A549 (cell line): ENCODE measurements at regions not wholly inside any gene's neighbourhood (a gene's known extent, or its start where the extent isn't known, plus 50 kb on each side); places are given as distances from the start of the nearest gene placed in this dataset.

Experiments
- JUNB ChIP-seq: fragments of >200 bp; sonication (Bioruptor Twin); formaldehyde crosslinking; IDR thresholded peaks from 2 replicates; pipeline ENCODE4 v1.6.1; 2016
- MYC ChIP-seq: IDR thresholded peaks from 2 replicates; pipeline ENCODE4 v1.6.1; 2012; ENCODE audit warnings: mild to moderate bottlenecking, inconsistent platforms, low read length, improper control_type of control experiment, borderline replicate concordance
- PHF8 ChIP-seq: fragments of 200-600 bp; sonication (generic); IDR thresholded peaks from 2 replicates; pipeline ENCODE4 v1.6.1; 2016; ENCODE audit warnings: low read depth, mild to moderate bottlenecking, antibody characterized with exemption, moderate library complexity, borderline replicate concordance
- POLR2A ChIP-seq: IDR thresholded peaks from 2 replicates; pipeline ENCODE4 v1.6.1; 2012; ENCODE audit warnings: mild to moderate bottlenecking, low read length
- SMC3 ChIP-seq: fragments of >200 bp; sonication (Bioruptor Twin); formaldehyde crosslinking; IDR thresholded peaks from 3 replicates; pipeline ENCODE4 v1.6.1; 2018; ENCODE audit warnings: inconsistent platforms
- TP53 ChIP-seq: fragments of 250-450 bp; sonication (Bioruptor Pico); IDR thresholded peaks from 2 replicates; pipeline ENCODE4 v1.5.0; 2021; ENCODE audit warnings: mild to moderate bottlenecking, moderate library complexity
- TF ChIP-seq, protein P1 (sequence below): IDR thresholded peaks from 2 replicates; pipeline ENCODE4 v1.6.1; 2012; ENCODE audit warnings: low read depth, borderline replicate concordance
- TF ChIP-seq, protein P2 (sequence below): fragments of >200 bp; sonication (Bioruptor Twin); formaldehyde crosslinking; IDR thresholded peaks from 3 replicates; pipeline ENCODE4 v1.5.1; 2016
- TF ChIP-seq, protein P3 (sequence below): fragments of 200-600 bp; sonication (generic); IDR thresholded peaks from 2 replicates; pipeline ENCODE4 v1.6.1; 2016; ENCODE audit warnings: antibody characterized with exemption, mild to moderate bottlenecking, moderate library complexity
- TF ChIP-seq, protein P4 (sequence below): IDR thresholded peaks from 2 replicates; pipeline ENCODE4 v1.6.1; 2012

DNA sequence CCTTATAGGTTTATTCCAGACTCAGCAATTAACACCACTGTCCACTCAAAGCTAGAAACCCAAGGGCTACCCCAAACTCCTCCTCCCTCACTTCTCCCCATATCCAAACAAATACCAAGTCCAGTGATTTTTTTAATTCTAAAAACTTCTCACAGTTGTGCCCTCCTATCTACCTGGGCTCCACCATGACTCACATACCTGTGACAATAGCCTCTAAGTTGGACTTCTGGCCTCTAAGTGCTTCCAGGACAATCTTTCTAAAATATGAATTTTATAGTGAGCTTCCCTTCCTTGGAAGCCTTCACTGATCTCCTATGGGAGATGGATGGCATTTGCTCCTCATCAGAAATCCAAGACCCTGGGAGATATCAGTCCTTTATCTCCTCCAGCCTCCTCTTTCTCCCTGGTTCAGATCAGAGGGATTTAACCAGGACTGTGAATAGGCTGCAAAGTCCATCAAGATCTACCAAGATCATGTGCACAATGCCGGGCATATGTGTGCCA, 219.3 kb downstream of the TOMM20 start:
- TF ChIP-seq, protein P1, sequence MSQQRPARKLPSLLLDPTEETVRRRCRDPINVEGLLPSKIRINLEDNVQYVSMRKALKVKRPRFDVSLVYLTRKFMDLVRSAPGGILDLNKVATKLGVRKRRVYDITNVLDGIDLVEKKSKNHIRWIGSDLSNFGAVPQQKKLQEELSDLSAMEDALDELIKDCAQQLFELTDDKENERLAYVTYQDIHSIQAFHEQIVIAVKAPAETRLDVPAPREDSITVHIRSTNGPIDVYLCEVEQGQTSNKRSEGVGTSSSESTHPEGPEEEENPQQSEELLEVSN = no peak
- TF ChIP-seq, protein P2, sequence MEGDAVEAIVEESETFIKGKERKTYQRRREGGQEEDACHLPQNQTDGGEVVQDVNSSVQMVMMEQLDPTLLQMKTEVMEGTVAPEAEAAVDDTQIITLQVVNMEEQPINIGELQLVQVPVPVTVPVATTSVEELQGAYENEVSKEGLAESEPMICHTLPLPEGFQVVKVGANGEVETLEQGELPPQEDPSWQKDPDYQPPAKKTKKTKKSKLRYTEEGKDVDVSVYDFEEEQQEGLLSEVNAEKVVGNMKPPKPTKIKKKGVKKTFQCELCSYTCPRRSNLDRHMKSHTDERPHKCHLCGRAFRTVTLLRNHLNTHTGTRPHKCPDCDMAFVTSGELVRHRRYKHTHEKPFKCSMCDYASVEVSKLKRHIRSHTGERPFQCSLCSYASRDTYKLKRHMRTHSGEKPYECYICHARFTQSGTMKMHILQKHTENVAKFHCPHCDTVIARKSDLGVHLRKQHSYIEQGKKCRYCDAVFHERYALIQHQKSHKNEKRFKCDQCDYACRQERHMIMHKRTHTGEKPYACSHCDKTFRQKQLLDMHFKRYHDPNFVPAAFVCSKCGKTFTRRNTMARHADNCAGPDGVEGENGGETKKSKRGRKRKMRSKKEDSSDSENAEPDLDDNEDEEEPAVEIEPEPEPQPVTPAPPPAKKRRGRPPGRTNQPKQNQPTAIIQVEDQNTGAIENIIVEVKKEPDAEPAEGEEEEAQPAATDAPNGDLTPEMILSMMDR = no peak
- no peak for TF ChIP-seq PHF8
- TF ChIP-seq JUNB = no peak
- no peak for TF ChIP-seq POLR2A
- TF ChIP-seq, protein P3, sequence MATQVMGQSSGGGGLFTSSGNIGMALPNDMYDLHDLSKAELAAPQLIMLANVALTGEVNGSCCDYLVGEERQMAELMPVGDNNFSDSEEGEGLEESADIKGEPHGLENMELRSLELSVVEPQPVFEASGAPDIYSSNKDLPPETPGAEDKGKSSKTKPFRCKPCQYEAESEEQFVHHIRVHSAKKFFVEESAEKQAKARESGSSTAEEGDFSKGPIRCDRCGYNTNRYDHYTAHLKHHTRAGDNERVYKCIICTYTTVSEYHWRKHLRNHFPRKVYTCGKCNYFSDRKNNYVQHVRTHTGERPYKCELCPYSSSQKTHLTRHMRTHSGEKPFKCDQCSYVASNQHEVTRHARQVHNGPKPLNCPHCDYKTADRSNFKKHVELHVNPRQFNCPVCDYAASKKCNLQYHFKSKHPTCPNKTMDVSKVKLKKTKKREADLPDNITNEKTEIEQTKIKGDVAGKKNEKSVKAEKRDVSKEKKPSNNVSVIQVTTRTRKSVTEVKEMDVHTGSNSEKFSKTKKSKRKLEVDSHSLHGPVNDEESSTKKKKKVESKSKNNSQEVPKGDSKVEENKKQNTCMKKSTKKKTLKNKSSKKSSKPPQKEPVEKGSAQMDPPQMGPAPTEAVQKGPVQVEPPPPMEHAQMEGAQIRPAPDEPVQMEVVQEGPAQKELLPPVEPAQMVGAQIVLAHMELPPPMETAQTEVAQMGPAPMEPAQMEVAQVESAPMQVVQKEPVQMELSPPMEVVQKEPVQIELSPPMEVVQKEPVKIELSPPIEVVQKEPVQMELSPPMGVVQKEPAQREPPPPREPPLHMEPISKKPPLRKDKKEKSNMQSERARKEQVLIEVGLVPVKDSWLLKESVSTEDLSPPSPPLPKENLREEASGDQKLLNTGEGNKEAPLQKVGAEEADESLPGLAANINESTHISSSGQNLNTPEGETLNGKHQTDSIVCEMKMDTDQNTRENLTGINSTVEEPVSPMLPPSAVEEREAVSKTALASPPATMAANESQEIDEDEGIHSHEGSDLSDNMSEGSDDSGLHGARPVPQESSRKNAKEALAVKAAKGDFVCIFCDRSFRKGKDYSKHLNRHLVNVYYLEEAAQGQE = no peak
- no peak for TF ChIP-seq SMC3
- TF ChIP-seq TP53 (CRISPR knock-in tag) = no peak
- TF ChIP-seq, protein P4, sequence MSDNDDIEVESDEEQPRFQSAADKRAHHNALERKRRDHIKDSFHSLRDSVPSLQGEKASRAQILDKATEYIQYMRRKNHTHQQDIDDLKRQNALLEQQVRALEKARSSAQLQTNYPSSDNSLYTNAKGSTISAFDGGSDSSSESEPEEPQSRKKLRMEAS = no peak
- TF ChIP-seq MYC = no peak
